ENCODE measurements at regions not wholly inside any gene's neighbourhood (a gene's known extent, or its start where the extent isn't known, plus 50 kb on each side); places are given as distances from the start of the nearest gene placed in this dataset.

DNA sequence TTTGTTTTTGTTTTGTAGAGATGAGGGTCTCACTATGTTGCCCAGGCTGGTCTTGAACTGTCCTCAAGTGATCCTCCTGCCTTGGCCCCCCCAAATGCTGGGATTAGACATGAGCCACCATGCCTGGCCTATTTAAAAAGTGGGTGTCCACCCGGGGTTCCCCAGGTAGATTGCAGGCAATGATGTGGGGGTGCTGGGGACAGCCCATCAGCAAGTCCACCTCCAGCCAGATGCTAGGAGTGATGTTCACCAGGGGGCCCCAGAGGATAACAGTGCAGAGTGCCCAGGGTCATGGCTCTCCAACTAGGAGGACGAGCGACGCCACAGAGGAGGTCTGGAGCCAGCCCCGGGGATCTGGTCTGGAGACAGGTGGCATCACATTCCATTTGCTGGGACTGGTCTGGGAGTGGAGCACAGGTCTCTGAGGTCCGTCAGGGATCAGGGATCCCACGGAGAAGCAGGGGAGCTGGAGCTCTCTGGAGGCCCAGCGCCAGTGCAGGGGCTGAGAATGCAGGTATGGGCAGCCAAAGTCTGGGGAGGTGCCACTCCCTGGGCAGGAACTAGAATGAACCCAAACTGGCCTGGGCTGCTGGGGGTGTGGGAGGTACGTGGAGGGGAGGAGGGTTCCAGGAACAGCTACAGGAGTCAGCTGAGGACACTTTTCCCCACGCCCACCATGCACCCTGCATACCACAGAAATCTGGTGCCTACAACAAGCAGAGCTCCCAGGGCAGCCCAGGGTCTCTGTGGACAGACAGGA is 51.2 kb upstream of the PCSK6 start (continued):
- TF ChIP-seq KLF6 (CRISPR knock-in tag; IDR thresholded peaks at IDR 0.05) (no peak), SKI (IDR thresholded peaks at IDR 0.05; ENCODE audit: partially characterized antibody) (no peak), RBM39 (IDR thresholded peaks at IDR 0.05; ENCODE audit: low read depth, low read length, poor library complexity, severe bottlenecking) (no peak), ZZZ3 (CRISPR knock-in tag; IDR thresholded peaks at IDR 0.05; ENCODE audit: borderline replicate concordance) (no peak), ZNF790 (CRISPR knock-in tag; IDR thresholded peaks at IDR 0.05; ENCODE audit: borderline replicate concordance) (no peak), HMG20A (CRISPR knock-in tag; IDR thresholded peaks at IDR 0.05; ENCODE audit: borderline replicate concordance) (no peak), ZNF484 (CRISPR knock-in tag; IDR thresholded peaks at IDR 0.05; ENCODE audit: borderline replicate concordance, low read depth) (no peak), ZSCAN22 (CRISPR knock-in tag; IDR thresholded peaks at IDR 0.05) (no peak), ZNF891 (CRISPR knock-in tag; IDR thresholded peaks at IDR 0.05) (0 out of 2 replicates have a peak, but pooled peaks have one; percentile 24), RXRA (CRISPR knock-in tag; IDR thresholded peaks at IDR 0.05) (peak; percentile 42; the same call in 1 of the 2 replicates), ZNF441 (CRISPR knock-in tag; IDR thresholded peaks at IDR 0.05; ENCODE audit: borderline replicate concordance) (no peak), ZNF570 (CRISPR knock-in tag; IDR thresholded peaks at IDR 0.05; ENCODE audit: borderline replicate concordance) (no peak), ZNF121 (CRISPR knock-in tag; IDR thresholded peaks at IDR 0.05) (peak; percentile 95), ARNT2 (CRISPR knock-in tag; IDR thresholded peaks at IDR 0.05; ENCODE audit: low read depth) (no peak), ZNF773 (CRISPR knock-in tag; IDR thresholded peaks at IDR 0.05; ENCODE audit: borderline replicate concordance) (no peak), KMT2A (CRISPR knock-in tag; IDR thresholded peaks at IDR 0.05) (no peak), RARA (CRISPR knock-in tag; IDR thresholded peaks at IDR 0.05) (no peak), ZNF224 (CRISPR knock-in tag; IDR thresholded peaks at IDR 0.05) (no peak), KDM6A (CRISPR knock-in tag; IDR thresholded peaks at IDR 0.05; ENCODE audit: low read depth) (no peak), SRSF1 (optimal IDR thresholded peaks at IDR 0.05; ENCODE audit: low read depth, low read length) (no peak), NFKBIZ (CRISPR knock-in tag; IDR thresholded peaks at IDR 0.05) (no peak)
- TF ChIP-seq, protein P1, sequence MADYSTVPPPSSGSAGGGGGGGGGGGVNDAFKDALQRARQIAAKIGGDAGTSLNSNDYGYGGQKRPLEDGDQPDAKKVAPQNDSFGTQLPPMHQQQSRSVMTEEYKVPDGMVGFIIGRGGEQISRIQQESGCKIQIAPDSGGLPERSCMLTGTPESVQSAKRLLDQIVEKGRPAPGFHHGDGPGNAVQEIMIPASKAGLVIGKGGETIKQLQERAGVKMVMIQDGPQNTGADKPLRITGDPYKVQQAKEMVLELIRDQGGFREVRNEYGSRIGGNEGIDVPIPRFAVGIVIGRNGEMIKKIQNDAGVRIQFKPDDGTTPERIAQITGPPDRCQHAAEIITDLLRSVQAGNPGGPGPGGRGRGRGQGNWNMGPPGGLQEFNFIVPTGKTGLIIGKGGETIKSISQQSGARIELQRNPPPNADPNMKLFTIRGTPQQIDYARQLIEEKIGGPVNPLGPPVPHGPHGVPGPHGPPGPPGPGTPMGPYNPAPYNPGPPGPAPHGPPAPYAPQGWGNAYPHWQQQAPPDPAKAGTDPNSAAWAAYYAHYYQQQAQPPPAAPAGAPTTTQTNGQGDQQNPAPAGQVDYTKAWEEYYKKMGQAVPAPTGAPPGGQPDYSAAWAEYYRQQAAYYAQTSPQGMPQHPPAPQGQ (CRISPR knock-in tag; IDR thresholded peaks at IDR 0.05; ENCODE audit: borderline replicate concordance), result no peak
- TF ChIP-seq, protein P2, sequence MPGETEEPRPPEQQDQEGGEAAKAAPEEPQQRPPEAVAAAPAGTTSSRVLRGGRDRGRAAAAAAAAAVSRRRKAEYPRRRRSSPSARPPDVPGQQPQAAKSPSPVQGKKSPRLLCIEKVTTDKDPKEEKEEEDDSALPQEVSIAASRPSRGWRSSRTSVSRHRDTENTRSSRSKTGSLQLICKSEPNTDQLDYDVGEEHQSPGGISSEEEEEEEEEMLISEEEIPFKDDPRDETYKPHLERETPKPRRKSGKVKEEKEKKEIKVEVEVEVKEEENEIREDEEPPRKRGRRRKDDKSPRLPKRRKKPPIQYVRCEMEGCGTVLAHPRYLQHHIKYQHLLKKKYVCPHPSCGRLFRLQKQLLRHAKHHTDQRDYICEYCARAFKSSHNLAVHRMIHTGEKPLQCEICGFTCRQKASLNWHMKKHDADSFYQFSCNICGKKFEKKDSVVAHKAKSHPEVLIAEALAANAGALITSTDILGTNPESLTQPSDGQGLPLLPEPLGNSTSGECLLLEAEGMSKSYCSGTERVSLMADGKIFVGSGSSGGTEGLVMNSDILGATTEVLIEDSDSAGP (CRISPR knock-in tag; IDR thresholded peaks at IDR 0.05; ENCODE audit: borderline replicate concordance), result peak; percentile 42; the same call in 1 of the 2 replicates
- TF ChIP-seq, protein P3, sequence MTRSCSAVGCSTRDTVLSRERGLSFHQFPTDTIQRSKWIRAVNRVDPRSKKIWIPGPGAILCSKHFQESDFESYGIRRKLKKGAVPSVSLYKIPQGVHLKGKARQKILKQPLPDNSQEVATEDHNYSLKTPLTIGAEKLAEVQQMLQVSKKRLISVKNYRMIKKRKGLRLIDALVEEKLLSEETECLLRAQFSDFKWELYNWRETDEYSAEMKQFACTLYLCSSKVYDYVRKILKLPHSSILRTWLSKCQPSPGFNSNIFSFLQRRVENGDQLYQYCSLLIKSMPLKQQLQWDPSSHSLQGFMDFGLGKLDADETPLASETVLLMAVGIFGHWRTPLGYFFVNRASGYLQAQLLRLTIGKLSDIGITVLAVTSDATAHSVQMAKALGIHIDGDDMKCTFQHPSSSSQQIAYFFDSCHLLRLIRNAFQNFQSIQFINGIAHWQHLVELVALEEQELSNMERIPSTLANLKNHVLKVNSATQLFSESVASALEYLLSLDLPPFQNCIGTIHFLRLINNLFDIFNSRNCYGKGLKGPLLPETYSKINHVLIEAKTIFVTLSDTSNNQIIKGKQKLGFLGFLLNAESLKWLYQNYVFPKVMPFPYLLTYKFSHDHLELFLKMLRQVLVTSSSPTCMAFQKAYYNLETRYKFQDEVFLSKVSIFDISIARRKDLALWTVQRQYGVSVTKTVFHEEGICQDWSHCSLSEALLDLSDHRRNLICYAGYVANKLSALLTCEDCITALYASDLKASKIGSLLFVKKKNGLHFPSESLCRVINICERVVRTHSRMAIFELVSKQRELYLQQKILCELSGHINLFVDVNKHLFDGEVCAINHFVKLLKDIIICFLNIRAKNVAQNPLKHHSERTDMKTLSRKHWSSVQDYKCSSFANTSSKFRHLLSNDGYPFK (CRISPR knock-in tag; IDR thresholded peaks at IDR 0.05; ENCODE audit: borderline replicate concordance), result no peak
